Endothelial cell of umbilical vein (primary cell): ENCODE measurements at regions not wholly inside any gene's neighbourhood (a gene's known extent, or its start where the extent isn't known, plus 50 kb on each side); places are given as distances from the start of the nearest gene placed in this dataset.
"Not testable (repeated sequence)": the region's sequence is repeated elsewhere in the genome, so short reads cannot be mapped to it uniquely, and the experiment has no call there.

Experiments
- EZH2 ChIP-seq: IDR thresholded peaks from 2 replicates; pipeline ENCODE4 v1.6.1; 2012; ENCODE audit warnings: borderline replicate concordance, low read depth, mild to moderate bottlenecking, moderate library complexity, low read length, inconsistent platforms; ENCODE audit not compliant: severe bottlenecking
- TF ChIP-seq, protein P1 (sequence below), 2 donors: IDR thresholded peaks; 1 replicate in 1 of 2; 2 replicates in 1 of 2; pipeline ENCODE4 v1.5.1; 2011; ENCODE audit warnings: low read length in 2 of 2, mild to moderate bottlenecking in 2 of 2, moderate library complexity in 2 of 2, control low read depth in 1 of 2, inconsistent platforms in 1 of 2, low read depth in 1 of 2; ENCODE audit not compliant: insufficient read depth in 1 of 2; ENCODE audit errors: extremely low read depth in 1 of 2

DNA sequence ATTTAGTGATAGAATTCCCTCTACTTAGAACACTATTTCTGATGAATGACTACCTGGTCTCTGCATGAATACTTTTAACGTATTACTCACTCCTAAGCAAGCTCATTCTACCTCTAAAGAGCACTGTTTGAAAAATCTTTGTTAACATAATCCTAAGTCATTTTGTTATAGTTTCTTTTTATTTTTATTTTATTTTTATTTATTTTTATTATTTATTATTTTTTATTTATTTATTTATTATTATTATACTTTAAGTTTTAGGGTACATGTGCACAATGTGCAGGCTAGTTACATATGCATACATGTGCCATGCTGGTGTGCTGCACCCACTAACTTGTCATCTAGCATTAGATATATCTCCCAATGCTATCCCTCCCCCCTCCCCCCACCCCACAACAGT, 99.6 kb downstream of the SMPDL3A start:
- TF ChIP-seq, protein P1, sequence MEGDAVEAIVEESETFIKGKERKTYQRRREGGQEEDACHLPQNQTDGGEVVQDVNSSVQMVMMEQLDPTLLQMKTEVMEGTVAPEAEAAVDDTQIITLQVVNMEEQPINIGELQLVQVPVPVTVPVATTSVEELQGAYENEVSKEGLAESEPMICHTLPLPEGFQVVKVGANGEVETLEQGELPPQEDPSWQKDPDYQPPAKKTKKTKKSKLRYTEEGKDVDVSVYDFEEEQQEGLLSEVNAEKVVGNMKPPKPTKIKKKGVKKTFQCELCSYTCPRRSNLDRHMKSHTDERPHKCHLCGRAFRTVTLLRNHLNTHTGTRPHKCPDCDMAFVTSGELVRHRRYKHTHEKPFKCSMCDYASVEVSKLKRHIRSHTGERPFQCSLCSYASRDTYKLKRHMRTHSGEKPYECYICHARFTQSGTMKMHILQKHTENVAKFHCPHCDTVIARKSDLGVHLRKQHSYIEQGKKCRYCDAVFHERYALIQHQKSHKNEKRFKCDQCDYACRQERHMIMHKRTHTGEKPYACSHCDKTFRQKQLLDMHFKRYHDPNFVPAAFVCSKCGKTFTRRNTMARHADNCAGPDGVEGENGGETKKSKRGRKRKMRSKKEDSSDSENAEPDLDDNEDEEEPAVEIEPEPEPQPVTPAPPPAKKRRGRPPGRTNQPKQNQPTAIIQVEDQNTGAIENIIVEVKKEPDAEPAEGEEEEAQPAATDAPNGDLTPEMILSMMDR (IDR thresholded peaks at IDR 0.05; ENCODE audit: extremely low read depth in 1 of 2, insufficient read depth in 1 of 2, low read depth in 1 of 2, low read length in 2 of 2), result not testable (repeated sequence)
- TF ChIP-seq EZH2, result not testable (repeated sequence)
